ENCODE measurements at regions not wholly inside any gene's neighbourhood (a gene's known extent, or its start where the extent isn't known, plus 50 kb on each side); places are given as distances from the start of the nearest gene placed in this dataset.

DNA sequence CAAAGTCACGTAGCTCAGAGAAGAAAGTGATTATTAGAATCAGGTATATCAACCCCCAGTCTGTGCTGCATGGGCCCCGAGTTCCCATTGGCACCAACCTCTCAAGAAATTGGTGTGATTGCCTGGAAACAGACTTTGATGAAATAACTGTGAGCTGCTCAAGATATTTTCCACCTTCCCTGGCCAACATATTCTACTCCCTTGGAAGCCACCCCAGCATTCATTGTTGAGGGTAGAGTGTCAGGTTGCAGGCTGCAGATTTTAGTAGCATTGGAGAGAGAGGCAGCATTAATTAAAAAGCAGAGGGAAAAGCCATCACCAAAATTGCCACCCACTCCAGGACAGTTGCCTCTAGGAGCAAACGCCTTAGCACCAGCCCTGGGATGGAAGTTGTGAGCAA lies 154.2 kb upstream of the TNPO1 start:
- ChIA-PET POLR2A (ENCODE audit: unreplicated experiment) (no interaction called here), CTCF (no interaction called here)
- in situ Hi-C loops (cut with MboI; ENCODE audit: low sequenced_read_pairs) = no loop called here
- H2BK5ac ChIP-seq (ENCODE audit: low read depth, low read length, poor library complexity, severe bottlenecking) = no peak overlapping the region
- no peak overlapping the region for H2BK120ac ChIP-seq (ENCODE audit: low read depth, low read length)
- no peak overlapping the region for H4K91ac ChIP-seq (ENCODE audit: insufficient read depth, low read depth, low read length)
- H2BK20ac ChIP-seq (ENCODE audit: low read depth, low read length) = no peak overlapping the region
- DNase-seq = no peak
- no peak overlapping the region for H4K8ac ChIP-seq (ENCODE audit: low read depth in 2 of 2, low read length in 2 of 2)
- no peak overlapping the region for H4K5ac ChIP-seq (ENCODE audit: low read depth, low read length)
- H2BK15ac ChIP-seq (ENCODE audit: low read depth, low read length) = no peak overlapping the region
- no peaks in the 10 kb centered on the region for H3K9me3 ChIP-seq (ENCODE audit: control insufficient read depth, insufficient read depth, low read length)
- no peak overlapping the region for H3K4ac ChIP-seq (ENCODE audit: low read depth, low read length)
- no peak overlapping the region for H3K9ac ChIP-seq (ENCODE audit: low read depth, low read length)
- H3K36me3 ChIP-seq (ENCODE audit: control insufficient read depth, insufficient read depth, low read length) = no peaks in the 10 kb centered on the region
- peaks cover 2% of the 10 kb centered on the region for H3K27me3 ChIP-seq (ENCODE audit: control insufficient read depth, insufficient read depth, low read length)
- no peak overlapping the region for H3K18ac ChIP-seq (ENCODE audit: low read depth, low read length)
- TF ChIP-seq, protein P1, sequence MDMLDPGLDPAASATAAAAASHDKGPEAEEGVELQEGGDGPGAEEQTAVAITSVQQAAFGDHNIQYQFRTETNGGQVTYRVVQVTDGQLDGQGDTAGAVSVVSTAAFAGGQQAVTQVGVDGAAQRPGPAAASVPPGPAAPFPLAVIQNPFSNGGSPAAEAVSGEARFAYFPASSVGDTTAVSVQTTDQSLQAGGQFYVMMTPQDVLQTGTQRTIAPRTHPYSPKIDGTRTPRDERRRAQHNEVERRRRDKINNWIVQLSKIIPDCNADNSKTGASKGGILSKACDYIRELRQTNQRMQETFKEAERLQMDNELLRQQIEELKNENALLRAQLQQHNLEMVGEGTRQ (IDR thresholded peaks at IDR 0.05; ENCODE audit: low read depth, low read length) = no peak
- TF ChIP-seq, protein P2, sequence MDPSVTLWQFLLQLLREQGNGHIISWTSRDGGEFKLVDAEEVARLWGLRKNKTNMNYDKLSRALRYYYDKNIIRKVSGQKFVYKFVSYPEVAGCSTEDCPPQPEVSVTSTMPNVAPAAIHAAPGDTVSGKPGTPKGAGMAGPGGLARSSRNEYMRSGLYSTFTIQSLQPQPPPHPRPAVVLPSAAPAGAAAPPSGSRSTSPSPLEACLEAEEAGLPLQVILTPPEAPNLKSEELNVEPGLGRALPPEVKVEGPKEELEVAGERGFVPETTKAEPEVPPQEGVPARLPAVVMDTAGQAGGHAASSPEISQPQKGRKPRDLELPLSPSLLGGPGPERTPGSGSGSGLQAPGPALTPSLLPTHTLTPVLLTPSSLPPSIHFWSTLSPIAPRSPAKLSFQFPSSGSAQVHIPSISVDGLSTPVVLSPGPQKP (IDR thresholded peaks at IDR 0.05; ENCODE audit: borderline replicate concordance, low read depth, low read length) = no peak
- no peak for TF ChIP-seq CEBPB (IDR thresholded peaks at IDR 0.05; ENCODE audit: low read depth, low read length)
- TF ChIP-seq FOS (IDR thresholded peaks at IDR 0.05; ENCODE audit: low read depth, low read length) = no peak
- TF ChIP-seq MXI1 (IDR thresholded peaks at IDR 0.05; ENCODE audit: borderline replicate concordance, low read depth, low read length) = no peak
- TF ChIP-seq POLR2A (IDR thresholded peaks at IDR 0.05; ENCODE audit: low read depth, low read length) = no peak
- TF ChIP-seq MAZ (IDR thresholded peaks at IDR 0.05; ENCODE audit: borderline replicate concordance, low read depth, low read length) = no peak
- TF ChIP-seq RAD21 (IDR thresholded peaks at IDR 0.05; ENCODE audit: low read length) = no peak
- no peak for TF ChIP-seq RCOR1 (IDR thresholded peaks at IDR 0.05; ENCODE audit: insufficient replicate concordance, low read length)
- no peak for TF ChIP-seq BHLHE40 (IDR thresholded peaks at IDR 0.05; ENCODE audit: low read depth, low read length)
- TF ChIP-seq, protein P3, sequence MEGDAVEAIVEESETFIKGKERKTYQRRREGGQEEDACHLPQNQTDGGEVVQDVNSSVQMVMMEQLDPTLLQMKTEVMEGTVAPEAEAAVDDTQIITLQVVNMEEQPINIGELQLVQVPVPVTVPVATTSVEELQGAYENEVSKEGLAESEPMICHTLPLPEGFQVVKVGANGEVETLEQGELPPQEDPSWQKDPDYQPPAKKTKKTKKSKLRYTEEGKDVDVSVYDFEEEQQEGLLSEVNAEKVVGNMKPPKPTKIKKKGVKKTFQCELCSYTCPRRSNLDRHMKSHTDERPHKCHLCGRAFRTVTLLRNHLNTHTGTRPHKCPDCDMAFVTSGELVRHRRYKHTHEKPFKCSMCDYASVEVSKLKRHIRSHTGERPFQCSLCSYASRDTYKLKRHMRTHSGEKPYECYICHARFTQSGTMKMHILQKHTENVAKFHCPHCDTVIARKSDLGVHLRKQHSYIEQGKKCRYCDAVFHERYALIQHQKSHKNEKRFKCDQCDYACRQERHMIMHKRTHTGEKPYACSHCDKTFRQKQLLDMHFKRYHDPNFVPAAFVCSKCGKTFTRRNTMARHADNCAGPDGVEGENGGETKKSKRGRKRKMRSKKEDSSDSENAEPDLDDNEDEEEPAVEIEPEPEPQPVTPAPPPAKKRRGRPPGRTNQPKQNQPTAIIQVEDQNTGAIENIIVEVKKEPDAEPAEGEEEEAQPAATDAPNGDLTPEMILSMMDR (conservative IDR thresholded peaks at IDR 0.05; ENCODE audit: low read depth, low read length) = no peak
- TF ChIP-seq MAFK (IDR thresholded peaks at IDR 0.05; ENCODE audit: low read depth, low read length) = no peak
- no peak for TF ChIP-seq SMC3 (IDR thresholded peaks at IDR 0.05; ENCODE audit: low read depth, low read length)
- TF ChIP-seq RFX5 (IDR thresholded peaks at IDR 0.05; ENCODE audit: low read depth, low read length) = no peak
- TF ChIP-seq NFE2L2 (IDR thresholded peaks at IDR 0.05; ENCODE audit: low read depth, low read length) = no peak
- no peak overlapping the region for H2AFZ ChIP-seq (replicated peaks; ENCODE audit: low read length, poor library complexity)
- intact Hi-C loops (cut with micrococcal nuclease) = no loop called here
- no peak overlapping the region for H3K23ac ChIP-seq (ENCODE audit: low read depth, low read length)
- no peak overlapping the region for H3K4me3 ChIP-seq (ENCODE audit: insufficient read depth, low read depth, low read length)
- no peaks in the 10 kb centered on the region for H3K79me1 ChIP-seq (ENCODE audit: low read depth in 1 of 2, low read length in 2 of 2)
- no peak overlapping the region for H3K56ac ChIP-seq (ENCODE audit: extremely low read depth, insufficient read depth, low read length)
- H3K4me2 ChIP-seq (ENCODE audit: low read depth, low read length) = no peak overlapping the region
- H2AK5ac ChIP-seq (ENCODE audit: low read depth, low read length) = no peak overlapping the region
- H3K27ac ChIP-seq (ENCODE audit: insufficient read depth, low read length) = no peak overlapping the region
- dilution Hi-C loops (cut with HindIII; ENCODE audit: low sequenced_read_pairs, unreplicated experiment) = no loop called here
- H2AK9ac ChIP-seq (replicated peaks; ENCODE audit: low read depth, low read length, poor library complexity) = no peak overlapping the region
- peaks cover 2% of the 10 kb centered on the region; the same call in 1 of the 2 replicates for H3K4me1 ChIP-seq (ENCODE audit: control insufficient read depth, insufficient read depth, low read length)
- no peaks in the 10 kb centered on the region for H4K20me1 ChIP-seq (ENCODE audit: insufficient read depth, low read length)
- no CpG with 5 or more reads among the region's 3 CpGs for WGBS, 2 experiments (ENCODE audit: extremely low coverage in 2 of 2, insufficient read length in 1 of 2)
- no peak overlapping the region for H3K14ac ChIP-seq (replicated peaks; ENCODE audit: low read depth, low read length)
- BruUV-seq (replicated peaks) = no TSS peak
- no peaks in the 10 kb centered on the region; the same call in 1 of the 2 replicates for H3K9me1 ChIP-seq (ENCODE audit: insufficient read depth, low read length)
- ATAC-seq (ENCODE audit: low read depth) = no peak
